Transverse colon (tissue), 3 donors: ENCODE measurements at regions not wholly inside any gene's neighbourhood (a gene's known extent, or its start where the extent isn't known, plus 50 kb on each side); places are given as distances from the start of the nearest gene placed in this dataset.

Source experiments
- POLR2A ChIP-seq: fragments of 450-650 bp; IDR thresholded peaks from one replicate; pipeline ENCODE4 v1.6.1; 2016; ENCODE audit warnings: antibody characterized with exemption, mild to moderate bottlenecking, moderate library complexity
- POLR2AphosphoS5 ChIP-seq, 3 donors: sonication (generic); formaldehyde crosslinking; IDR thresholded peaks; one replicate each; pipeline ENCODE4 v1.6.1; 2016; ENCODE audit warnings: antibody characterized with exemption in 3 of 3

GRCh38 chr15:91498749-91499062 lies 354.8 kb upstream of the SLCO3A1 start:
- TF ChIP-seq POLR2A: no peak
- TF ChIP-seq POLR2AphosphoS5 (IDR thresholded peaks at IDR 0.05): no peak
